ENCODE measurements at regions not wholly inside any gene's neighbourhood (a gene's known extent, or its start where the extent isn't known, plus 50 kb on each side); places are given as distances from the start of the nearest gene placed in this dataset.

GRCh38 chr22:47796128-47796908 is 1033.9 kb downstream of the TBC1D22A start:
- Histone ChIP-seq H3K27me3 (ENCODE audit: insufficient read depth, poor library complexity, severe bottlenecking) (no peaks in the 10 kb centered on the region), H3K4me3 (replicated peaks; ENCODE audit: insufficient read depth, low read length) (no peak overlapping the region), H3K27ac (replicated peaks) (no peak overlapping the region)
- no peak for TF ChIP-seq CTCF (IDR thresholded peaks at IDR 0.05; ENCODE audit: insufficient read depth, low read length)
- no peak for TF ChIP-seq SPI1 (IDR thresholded peaks at IDR 0.05; ENCODE audit: borderline replicate concordance, low read depth)
- TF ChIP-seq GABPA (IDR thresholded peaks at IDR 0.05; ENCODE audit: low read depth) = no peak
- no peak for TF ChIP-seq REST (IDR thresholded peaks at IDR 0.05; ENCODE audit: insufficient replicate concordance, low read depth)
- TF ChIP-seq POLR2AphosphoS5 (IDR thresholded peaks at IDR 0.05; ENCODE audit: low read depth) = no peak
- DNase-seq (ENCODE audit: low read depth in 1 of 2, low spot score in 1 of 2) = no peak

GRCh38 chr22:47795477-47796127 is 1033.2 kb downstream of the TBC1D22A start:
- TF ChIP-seq REST (IDR thresholded peaks at IDR 0.05; ENCODE audit: insufficient replicate concordance, low read depth) = no peak
- no peak for TF ChIP-seq POLR2AphosphoS5 (IDR thresholded peaks at IDR 0.05; ENCODE audit: low read depth)
- TF ChIP-seq SPI1 (IDR thresholded peaks at IDR 0.05; ENCODE audit: borderline replicate concordance, low read depth) = no peak
- TF ChIP-seq GABPA (IDR thresholded peaks at IDR 0.05; ENCODE audit: low read depth) = no peak
- TF ChIP-seq CTCF (IDR thresholded peaks at IDR 0.05; ENCODE audit: insufficient read depth, low read length) = no peak
- Histone ChIP-seq H3K27me3 (ENCODE audit: insufficient read depth, poor library complexity, severe bottlenecking) (no peaks in the 10 kb centered on the region), H3K27ac (replicated peaks) (no peak overlapping the region), H3K4me3 (replicated peaks; ENCODE audit: insufficient read depth, low read length) (no peak overlapping the region)
- DNase-seq (ENCODE audit: low read depth in 1 of 2, low spot score in 1 of 2) = no peak

GRCh38 chr22:47794851-47795250 is 1032.4 kb downstream of the TBC1D22A start:
- no peak for TF ChIP-seq REST (IDR thresholded peaks at IDR 0.05; ENCODE audit: insufficient replicate concordance, low read depth)
- TF ChIP-seq POLR2AphosphoS5 (IDR thresholded peaks at IDR 0.05; ENCODE audit: low read depth) = no peak
- no peak overlapping the region for H3K4me3 ChIP-seq (replicated peaks; ENCODE audit: insufficient read depth, low read length)
- H3K27me3 ChIP-seq (ENCODE audit: insufficient read depth, poor library complexity, severe bottlenecking) = no peaks in the 10 kb centered on the region
- H3K27ac ChIP-seq (replicated peaks) = no peak overlapping the region
- no peak for DNase-seq (ENCODE audit: low read depth in 1 of 2, low spot score in 1 of 2)

Data from HL-60 (cell line).